ENCODE measurements at regions not wholly inside any gene's neighbourhood (a gene's known extent, or its start where the extent isn't known, plus 50 kb on each side); places are given as distances from the start of the nearest gene placed in this dataset.

GRCh38 chr10:123249894-123250293 is 95.7 kb downstream of the BUB3 start:
- TF ChIP-seq, protein P1, sequence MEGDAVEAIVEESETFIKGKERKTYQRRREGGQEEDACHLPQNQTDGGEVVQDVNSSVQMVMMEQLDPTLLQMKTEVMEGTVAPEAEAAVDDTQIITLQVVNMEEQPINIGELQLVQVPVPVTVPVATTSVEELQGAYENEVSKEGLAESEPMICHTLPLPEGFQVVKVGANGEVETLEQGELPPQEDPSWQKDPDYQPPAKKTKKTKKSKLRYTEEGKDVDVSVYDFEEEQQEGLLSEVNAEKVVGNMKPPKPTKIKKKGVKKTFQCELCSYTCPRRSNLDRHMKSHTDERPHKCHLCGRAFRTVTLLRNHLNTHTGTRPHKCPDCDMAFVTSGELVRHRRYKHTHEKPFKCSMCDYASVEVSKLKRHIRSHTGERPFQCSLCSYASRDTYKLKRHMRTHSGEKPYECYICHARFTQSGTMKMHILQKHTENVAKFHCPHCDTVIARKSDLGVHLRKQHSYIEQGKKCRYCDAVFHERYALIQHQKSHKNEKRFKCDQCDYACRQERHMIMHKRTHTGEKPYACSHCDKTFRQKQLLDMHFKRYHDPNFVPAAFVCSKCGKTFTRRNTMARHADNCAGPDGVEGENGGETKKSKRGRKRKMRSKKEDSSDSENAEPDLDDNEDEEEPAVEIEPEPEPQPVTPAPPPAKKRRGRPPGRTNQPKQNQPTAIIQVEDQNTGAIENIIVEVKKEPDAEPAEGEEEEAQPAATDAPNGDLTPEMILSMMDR (IDR thresholded peaks at IDR 0.05), result no peak
- TF ChIP-seq POLR2AphosphoS5 (IDR thresholded peaks at IDR 0.05), result no peak
